IMR-90 (cell line): ENCODE measurements at regions not wholly inside any gene's neighbourhood (a gene's known extent, or its start where the extent isn't known, plus 50 kb on each side); places are given as distances from the start of the nearest gene placed in this dataset.

Source experiments
- ATAC-seq: fragments of 200-7000 bp; cut with Tn5 transposase; 2 replicates; pipeline ENCODE4 v1.9.1; 2020; ENCODE audit warnings: low read depth, mild to moderate bottlenecking, moderate library complexity
- BruUV-seq: library from RNA; stranded (reverse); fragments of 400-500 nt; replicated peaks from 2 replicates; lab custom pipeline; 2021; lab: Mats Ljungman, UMichigan
- CTCF ChIA-PET: fragments of 300-600 bp; formaldehyde crosslinking; extraction: SDS; loops from one replicate; lab custom pipeline; 2021; ENCODE audit warnings: antibody characterized with exemption; lab: Yijun Ruan, JAX
- POLR2A ChIA-PET: fragments of 300-600 bp; sonication (Branson Sonifier 250); formaldehyde crosslinking; loops from one replicate; lab custom pipeline; 2022; ENCODE audit warnings: antibody characterized with exemption; ENCODE audit not compliant: unreplicated experiment; lab: Charles Lee
- DNase-seq: peaks from one replicate; pipeline ENCODE4 v3.0.0; 2013
- H2AFZ ChIP-seq: replicated peaks from 2 replicates; pipeline ENCODE3; 2013; ENCODE audit warnings: low read length, mild to moderate bottlenecking; ENCODE audit not compliant: poor library complexity
- H2AK5ac ChIP-seq: 2 replicates; pipeline ENCODE4 v1.6.1; 2013; ENCODE audit warnings: low read depth, low read length, inconsistent platforms
- H2AK9ac ChIP-seq: replicated peaks from 2 replicates; pipeline ENCODE3; 2013; ENCODE audit warnings: mild to moderate bottlenecking, low read depth, low read length, moderate library complexity; ENCODE audit not compliant: poor library complexity
- H2BK120ac ChIP-seq: 2 replicates; pipeline ENCODE4 v1.6.1; 2013; ENCODE audit warnings: low read depth, low read length, inconsistent platforms
- H2BK15ac ChIP-seq: 3 replicates; pipeline ENCODE4 v1.6.1; 2013; ENCODE audit warnings: low read depth, low read length, inconsistent platforms
- H2BK20ac ChIP-seq: 2 replicates; pipeline ENCODE4 v1.6.1; 2013; ENCODE audit warnings: low read depth, mild to moderate bottlenecking, inconsistent platforms, low read length, moderate library complexity
- H2BK5ac ChIP-seq: 2 replicates; pipeline ENCODE4 v1.6.1; 2013; ENCODE audit warnings: mild to moderate bottlenecking, low read depth, low read length, inconsistent platforms; ENCODE audit not compliant: poor library complexity, severe bottlenecking
- H3K14ac ChIP-seq: replicated peaks from 2 replicates; pipeline ENCODE4 v1.6.1; 2013; ENCODE audit warnings: low read depth, low read length, inconsistent platforms
- H3K18ac ChIP-seq: 2 replicates; pipeline ENCODE4 v1.6.1; 2013; ENCODE audit warnings: low read depth, low read length, control low read depth
- H3K23ac ChIP-seq: 2 replicates; pipeline ENCODE4 v1.6.1; 2013; ENCODE audit warnings: low read depth, low read length, inconsistent platforms
- H3K27ac ChIP-seq: 2 replicates; pipeline ENCODE4 v1.5.1; 2013; ENCODE audit warnings: mild to moderate bottlenecking, control low read depth, low read length; ENCODE audit not compliant: insufficient read depth
- H3K27me3 ChIP-seq: 2 replicates; pipeline ENCODE4 v1.6.1; 2013; ENCODE audit warnings: low read length; ENCODE audit not compliant: control insufficient read depth, insufficient read depth
- H3K36me3 ChIP-seq: 2 replicates; pipeline ENCODE4 v1.6.1; 2013; ENCODE audit warnings: low read length, mixed read lengths; ENCODE audit not compliant: control insufficient read depth, insufficient read depth
- H3K4ac ChIP-seq: 2 replicates; pipeline ENCODE4 v1.6.1; 2013; ENCODE audit warnings: low read depth, low read length, inconsistent platforms
- H3K4me1 ChIP-seq: 2 replicates; pipeline ENCODE4 v1.6.1; 2013; ENCODE audit warnings: low read length, mixed read lengths; ENCODE audit not compliant: control insufficient read depth, insufficient read depth
- H3K4me2 ChIP-seq: 2 replicates; pipeline ENCODE4 v1.6.1; 2013; ENCODE audit warnings: low read depth, mild to moderate bottlenecking, control low read depth, low read length, moderate library complexity
- H3K4me3 ChIP-seq: 2 replicates; pipeline ENCODE4 v1.5.1; 2013; ENCODE audit warnings: low read depth, mild to moderate bottlenecking, control low read depth, low read length, moderate library complexity; ENCODE audit not compliant: insufficient read depth
- H3K56ac ChIP-seq: 2 replicates; pipeline ENCODE4 v1.6.1; 2013; ENCODE audit warnings: low read length, inconsistent platforms; ENCODE audit not compliant: insufficient read depth; ENCODE audit errors: extremely low read depth
- H3K79me1 ChIP-seq, 2 experiments: 2 replicates each; pipeline ENCODE4 v1.6.1; 2013; ENCODE audit warnings: low read length in 2 of 2, inconsistent platforms in 1 of 2, low read depth in 1 of 2
- H3K9ac ChIP-seq: 2 replicates; pipeline ENCODE4 v1.6.1; 2013; ENCODE audit warnings: low read depth, low read length, control low read depth
- H3K9me1 ChIP-seq: 2 replicates; pipeline ENCODE4 v1.6.1; 2013; ENCODE audit warnings: low read length, inconsistent platforms; ENCODE audit not compliant: insufficient read depth
- H3K9me3 ChIP-seq: 2 replicates; pipeline ENCODE4 v1.6.1; 2013; ENCODE audit warnings: low read length; ENCODE audit not compliant: control insufficient read depth, insufficient read depth
- H4K20me1 ChIP-seq: 2 replicates; pipeline ENCODE4 v1.6.1; 2013; ENCODE audit warnings: low read length, inconsistent platforms; ENCODE audit not compliant: insufficient read depth
- H4K5ac ChIP-seq: 2 replicates; pipeline ENCODE4 v1.6.1; 2013; ENCODE audit warnings: mild to moderate bottlenecking, low read depth, low read length, control low read depth
- H4K8ac ChIP-seq, 2 experiments: 2 replicates each; pipeline ENCODE4 v1.6.1; 2013; ENCODE audit warnings: low read depth in 2 of 2, low read length in 2 of 2, control low read depth in 1 of 2, inconsistent platforms in 1 of 2
- H4K91ac ChIP-seq: 2 replicates; pipeline ENCODE4 v1.6.1; 2013; ENCODE audit warnings: low read depth, low read length, inconsistent platforms; ENCODE audit not compliant: insufficient read depth
- MAFK ChIP-seq: IDR thresholded peaks from 2 replicates; pipeline ENCODE4 v1.6.1; 2012; ENCODE audit warnings: low read depth, low read length, improper control_type of control experiment
- MAZ ChIP-seq: IDR thresholded peaks from 2 replicates; pipeline ENCODE4 v1.6.1; 2012; ENCODE audit warnings: low read depth, mild to moderate bottlenecking, low read length, improper control_type of control experiment, moderate library complexity, borderline replicate concordance
- RCOR1 ChIP-seq: IDR thresholded peaks from 2 replicates; pipeline ENCODE4 v1.6.1; 2012; ENCODE audit warnings: mild to moderate bottlenecking, low read length, improper control_type of control experiment; ENCODE audit not compliant: insufficient replicate concordance
- WGBS, 2 experiments: methylation state at CpG; one replicate each; pipeline versions ENCODE4 v1.1.5 to v1.1.7; 2013; ENCODE audit warnings: missing lambda C conversion rate in 2 of 2; ENCODE audit not compliant: insufficient read length in 1 of 2; ENCODE audit errors: extremely low coverage in 2 of 2; 5-methylcytosine and 5-hydroxymethylcytosine counted together
- dilution Hi-C: fragments of 300-500 bp; cut with HindIII; formaldehyde crosslinking; loops from one replicate; pipeline ENCODE4 v1.14.3; 2018; ENCODE audit warnings: low sequenced_read_pairs; ENCODE audit not compliant: unreplicated experiment
- in situ Hi-C: fragments of 300-500 bp; cut with MboI; formaldehyde crosslinking; loops from 3 replicates; pipeline ENCODE4 v1.14.3; 2019; ENCODE audit warnings: low sequenced_read_pairs, inconsistent platforms, mixed read lengths
- intact Hi-C: fragments of 100-400 bp; cut with micrococcal nuclease; formaldehyde crosslinking; loops from 2 replicates; pipeline ENCODE4 v1.10.0; 2022

DNA sequence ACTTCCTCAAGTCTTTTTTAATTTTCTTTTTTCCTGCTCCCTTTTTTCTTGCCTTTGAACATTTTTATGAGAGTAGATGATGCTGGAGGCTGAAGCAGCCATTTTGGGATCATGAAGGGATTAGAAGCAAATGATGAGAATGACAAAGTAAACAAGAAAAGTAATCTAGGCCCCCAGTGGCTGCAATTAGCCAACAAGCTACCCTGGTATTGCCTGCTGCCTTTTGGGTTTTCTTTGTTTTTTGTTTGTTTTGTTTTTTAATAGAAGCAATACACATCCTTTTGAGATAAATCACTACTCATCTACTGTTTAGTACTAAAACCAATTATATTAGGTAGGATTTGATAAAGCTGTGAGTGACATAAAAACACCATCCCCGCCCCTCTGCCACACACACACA is 280.7 kb upstream of the ADGRL2 start:
- H4K91ac ChIP-seq, result no peak overlapping the region
- H2BK15ac ChIP-seq, result no peak overlapping the region
- H3K23ac ChIP-seq, result no peak overlapping the region
- H3K9ac ChIP-seq, result no peak overlapping the region
- no peak overlapping the region for H3K18ac ChIP-seq
- BruUV-seq, result no TSS peak
- H3K9me1 ChIP-seq, result no peaks in the 10 kb centered on the region
- no peaks in the 10 kb centered on the region for H3K27me3 ChIP-seq
- no peak overlapping the region for H2AFZ ChIP-seq
- H2BK5ac ChIP-seq, result no peak overlapping the region
- H2AK5ac ChIP-seq, result no peak overlapping the region
- no peaks in the 10 kb centered on the region for H3K4me1 ChIP-seq
- H2BK20ac ChIP-seq, result no peak overlapping the region
- no peaks in the 10 kb centered on the region for H3K9me3 ChIP-seq
- H3K36me3 ChIP-seq, result no peaks in the 10 kb centered on the region
- H4K20me1 ChIP-seq, result no peaks in the 10 kb centered on the region
- dilution Hi-C loops, result no loop called here
- H2AK9ac ChIP-seq, result no peak overlapping the region
- H3K4ac ChIP-seq, result no peak overlapping the region
- H3K14ac ChIP-seq, result no peak overlapping the region
- TF ChIP-seq RCOR1 (no peak), MAFK (no peak), MAZ (no peak)
- WGBS, 2 experiments, result no CpG with 5 or more reads among the region's 1 CpG
- H4K5ac ChIP-seq, result no peak overlapping the region
- intact Hi-C loops, result no loop called here
- POLR2A ChIA-PET, result no interaction called here
- H3K4me3 ChIP-seq, result no peak overlapping the region
- CTCF ChIA-PET, result no interaction called here
- no peak overlapping the region for H3K4me2 ChIP-seq
- no peak for ATAC-seq
- no peak overlapping the region for H2BK120ac ChIP-seq
- H3K56ac ChIP-seq, result no peak overlapping the region
- DNase-seq, result no peak
- H3K79me1 ChIP-seq, result no peaks in the 10 kb centered on the region
- in situ Hi-C loops, result no loop called here
- no peak overlapping the region for H4K8ac ChIP-seq
- no peak overlapping the region for H3K27ac ChIP-seq
